HepG2 (cell line): ENCODE measurements at regions not wholly inside any gene's neighbourhood (a gene's known extent, or its start where the extent isn't known, plus 50 kb on each side); places are given as distances from the start of the nearest gene placed in this dataset.

Experiments
- ATAC-seq: fragments of 200-7000 bp; cut with Tn5 transposase; 3 replicates; pipeline ENCODE4 v1.9.1; 2020; ENCODE audit warnings: mild to moderate bottlenecking, moderate library complexity
- BruUV-seq: library from RNA; stranded (reverse); fragments of 400-500 nt; replicated peaks from 2 replicates; lab custom pipeline; 2021; lab: Mats Ljungman, UMichigan
- CTCF ChIA-PET: fragments of 300-600 bp; formaldehyde crosslinking; extraction: SDS; loops from one replicate; lab custom pipeline; 2021; ENCODE audit warnings: low total read pairs, inconsistent platforms, low intra/inter-chr PET ratio; lab: Yijun Ruan, JAX
- POLR2A ChIA-PET: fragments of 350-600 bp; sonication (Branson Sonifier 250); formaldehyde crosslinking; loops from one replicate; lab custom pipeline; 2020; ENCODE audit warnings: antibody characterized with exemption, inconsistent platforms; lab: Yijun Ruan, JAX
- DNase-seq: peaks from one replicate; pipeline ENCODE4 v3.0.0-alpha.2; 2015; ENCODE audit warnings: low spot score
- FAIRE-seq: peaks from 3 replicates; lab custom pipeline; 2011; peaks lifted over from hg19 to GRCh38; lab: Jason Lieb, UNC
- H2AFZ ChIP-seq: one replicate; pipeline ENCODE4 v1.6.1; 2011; ENCODE audit warnings: low read length, inconsistent platforms
- H3K27ac ChIP-seq: fragments of 300-600 bp; 3 replicates; pipeline ENCODE4 v1.8.0; 2011; ENCODE audit warnings: mixed run types, mild to moderate bottlenecking, mixed read lengths, low read length, inconsistent platforms; ENCODE audit not compliant: insufficient read depth; ENCODE audit errors: extremely low read length
- H3K27me3 ChIP-seq, 2 experiments: fragments of 200-600 bp in 1 of 2; 2 replicates in 1 of 2; 3 replicates in 1 of 2; pipeline versions ENCODE4 v1.6.0 to v1.8.0; 2011; ENCODE audit warnings: low read length in 2 of 2, mild to moderate bottlenecking in 2 of 2, moderate library complexity in 2 of 2, inconsistent platforms in 1 of 2; ENCODE audit not compliant: insufficient read depth in 2 of 2, control insufficient read depth in 1 of 2
- H3K36me3 ChIP-seq, 2 experiments: fragments of 200-600 bp in 1 of 2; replicated peaks in 1 of 2; 2 replicates in 1 of 2; 3 replicates in 1 of 2; pipeline versions ENCODE4 v1.5.1 to v1.8.0; 2011; ENCODE audit warnings: low read length in 2 of 2, inconsistent platforms in 1 of 2; ENCODE audit not compliant: insufficient read depth in 2 of 2, control insufficient read depth in 1 of 2
- H3K4me1 ChIP-seq: 2 replicates; pipeline ENCODE4 v1.5.1; 2012; ENCODE audit warnings: low read length, inconsistent platforms; ENCODE audit not compliant: insufficient read depth
- H3K4me2 ChIP-seq: 2 replicates; pipeline ENCODE4 v1.6.0; 2011; ENCODE audit warnings: low read depth, low read length, inconsistent platforms
- H3K4me3 ChIP-seq, 3 experiments: fragments of 200-600 bp in 1 of 3; sonication (generic), shearing (Covaris generic) in 1 of 3; replicated peaks in 1 of 3; 2 replicates each; pipeline ENCODE4 v1.5.1; 2011 to 2016; ENCODE audit warnings: low read length in 3 of 3, inconsistent platforms in 2 of 3, low read depth in 2 of 3, mild to moderate bottlenecking in 2 of 3, control low read depth in 1 of 3, mixed read lengths in 1 of 3; ENCODE audit not compliant: insufficient read depth in 1 of 3
- H3K79me2 ChIP-seq: one replicate; pipeline ENCODE4 v1.6.1; 2011; ENCODE audit warnings: low read length, inconsistent platforms; ENCODE audit not compliant: insufficient read depth
- H3K9ac ChIP-seq: 2 replicates; pipeline ENCODE4 v1.6.0; 2011; ENCODE audit warnings: mild to moderate bottlenecking, low read depth, low read length, inconsistent platforms; ENCODE audit not compliant: insufficient read depth
- H3K9me3 ChIP-seq: 2 replicates; pipeline ENCODE4 v1.5.1; 2012; ENCODE audit warnings: mild to moderate bottlenecking, low read length
- H4K20me1 ChIP-seq: 2 replicates; pipeline ENCODE4 v1.6.0; 2011; ENCODE audit warnings: inconsistent platforms, mild to moderate bottlenecking, low read length, moderate library complexity; ENCODE audit not compliant: insufficient read depth
- ATF7 ChIP-seq, 2 experiments: fragments of 450-650 bp in 1 of 2; sonication (generic) in 1 of 2; formaldehyde crosslinking in 1 of 2; IDR thresholded peaks; 2 replicates each; pipeline versions ENCODE4 v1.4.0 to v1.6.1; 2016 to 2020; ENCODE audit warnings: antibody characterized with exemption in 1 of 2, mild to moderate bottlenecking in 1 of 2, missing genetic modification reagents in 1 of 2
- NFKBIZ ChIP-seq: IDR thresholded peaks from 2 replicates; pipeline ENCODE4 v1.6.1; 2018; ENCODE audit warnings: missing genetic modification reagents, missing compliant biosample characterization
- RBFOX2 ChIP-seq: fragments of 200-400 bp; formaldehyde crosslinking; IDR thresholded peaks from 2 replicates; pipeline ENCODE4 v1.6.1; 2017; ENCODE audit warnings: low read depth, mild to moderate bottlenecking, low read length
- STAG1 ChIP-seq: sonication (generic); formaldehyde crosslinking; IDR thresholded peaks from 2 replicates; pipeline ENCODE4 v1.4.0; 2020; ENCODE audit warnings: missing genetic modification reagents
- ZIK1 ChIP-seq: sonication (generic); formaldehyde crosslinking; IDR thresholded peaks from 2 replicates; pipeline ENCODE4 v1.5.0; 2020; ENCODE audit warnings: mild to moderate bottlenecking, low read depth, missing genetic modification reagents, borderline replicate concordance
- ZNF234 ChIP-seq: sonication (generic); formaldehyde crosslinking; conservative IDR thresholded peaks from 2 replicates; pipeline ENCODE4 v1.5.1; 2020; ENCODE audit warnings: mild to moderate bottlenecking, missing genetic modification reagents
- WGBS: methylation state at CpG from one replicate; pipeline ENCODE4 v1.1.6; 2017; ENCODE audit warnings: low lambda C conversion rate; 5-methylcytosine and 5-hydroxymethylcytosine counted together
- in situ Hi-C: cut with HindIII; loops from 2 replicates; pipeline ENCODE4 v1.10.0; 2017; ENCODE audit warnings: low pct_unique_long_range_greater_than_20kb; ENCODE audit not compliant: extremely low pct_ligation_motif_present
- intact Hi-C: fragments of 100-400 bp; cut with micrococcal nuclease; formaldehyde crosslinking; loops from one replicate; pipeline ENCODE4 v1.10.0; 2022; ENCODE audit not compliant: unreplicated experiment
- TF ChIP-seq, protein P1 (sequence below): sonication (generic); formaldehyde crosslinking; IDR thresholded peaks from 2 replicates; pipeline ENCODE4 v1.4.0; 2020; ENCODE audit warnings: mild to moderate bottlenecking, missing genetic modification reagents, borderline replicate concordance

DNA sequence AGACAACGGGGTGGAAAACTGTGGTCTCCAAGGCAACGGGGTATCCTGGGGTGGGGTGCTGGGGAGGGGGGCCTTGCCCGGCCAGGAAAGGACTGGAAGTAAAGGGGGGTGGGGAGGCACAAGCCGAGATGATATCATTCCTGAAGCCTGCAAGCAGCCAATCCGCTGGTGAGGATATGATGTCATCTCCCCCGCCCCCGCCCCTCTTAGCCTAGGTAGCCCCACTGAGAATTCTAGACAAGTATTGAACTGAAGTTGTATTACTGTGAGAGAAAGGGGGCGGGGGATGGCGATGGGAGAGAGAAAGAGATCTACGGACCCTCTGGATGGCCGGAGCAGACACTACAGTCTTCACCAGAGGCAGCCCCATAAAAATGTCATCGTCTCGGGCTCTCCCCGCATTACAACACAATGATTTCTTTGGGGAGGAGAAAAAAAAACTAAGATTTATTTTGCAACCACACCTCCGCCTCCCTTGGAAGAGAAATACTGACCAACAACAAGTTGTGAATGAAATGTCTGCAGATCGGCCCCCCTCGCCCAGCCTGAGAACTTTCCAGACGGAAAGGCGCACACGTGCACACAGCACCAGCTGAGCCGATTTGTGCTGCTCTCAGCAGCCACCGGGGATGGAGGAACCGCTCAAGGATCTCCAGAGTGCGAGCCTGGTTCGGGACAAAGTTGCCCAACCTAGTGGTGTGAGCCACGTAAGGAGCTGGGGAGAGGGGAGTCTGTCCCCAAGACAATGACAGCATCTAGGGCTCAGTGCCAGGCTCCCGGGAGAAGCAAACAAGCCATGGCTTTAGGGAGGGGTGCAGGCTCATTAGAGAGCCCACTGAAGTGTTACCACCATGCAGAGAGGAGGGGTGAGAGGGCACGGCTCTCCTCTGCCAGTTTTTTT, 222.1 kb downstream of the SOX9 start:
- Histone ChIP-seq H3K27me3 (no peaks in the 10 kb centered on the region), H3K27ac (no peak overlapping the region), H2AFZ (no peak overlapping the region), H3K9me3 (no peaks in the 10 kb centered on the region)
- in situ Hi-C loops, result no loop called here
- CTCF ChIA-PET, result no interaction called here
- no TSS peak for BruUV-seq
- intact Hi-C loops, result no loop called here
- TF ChIP-seq ZNF234 (CRISPR knock-in tag) (no peak), NFKBIZ (no peak), RBFOX2 (no peak), STAG1 (CRISPR knock-in tag) (no peak), ZIK1 (CRISPR knock-in tag) (no peak), ATF7 (IDR thresholded peaks at IDR 0.05) (0 out of 2 replicates have a peak, but pooled peaks have one; percentile 16), ATF7 (CRISPR knock-in tag; IDR thresholded peaks at IDR 0.05) (no peak)
- TF ChIP-seq, protein P1, sequence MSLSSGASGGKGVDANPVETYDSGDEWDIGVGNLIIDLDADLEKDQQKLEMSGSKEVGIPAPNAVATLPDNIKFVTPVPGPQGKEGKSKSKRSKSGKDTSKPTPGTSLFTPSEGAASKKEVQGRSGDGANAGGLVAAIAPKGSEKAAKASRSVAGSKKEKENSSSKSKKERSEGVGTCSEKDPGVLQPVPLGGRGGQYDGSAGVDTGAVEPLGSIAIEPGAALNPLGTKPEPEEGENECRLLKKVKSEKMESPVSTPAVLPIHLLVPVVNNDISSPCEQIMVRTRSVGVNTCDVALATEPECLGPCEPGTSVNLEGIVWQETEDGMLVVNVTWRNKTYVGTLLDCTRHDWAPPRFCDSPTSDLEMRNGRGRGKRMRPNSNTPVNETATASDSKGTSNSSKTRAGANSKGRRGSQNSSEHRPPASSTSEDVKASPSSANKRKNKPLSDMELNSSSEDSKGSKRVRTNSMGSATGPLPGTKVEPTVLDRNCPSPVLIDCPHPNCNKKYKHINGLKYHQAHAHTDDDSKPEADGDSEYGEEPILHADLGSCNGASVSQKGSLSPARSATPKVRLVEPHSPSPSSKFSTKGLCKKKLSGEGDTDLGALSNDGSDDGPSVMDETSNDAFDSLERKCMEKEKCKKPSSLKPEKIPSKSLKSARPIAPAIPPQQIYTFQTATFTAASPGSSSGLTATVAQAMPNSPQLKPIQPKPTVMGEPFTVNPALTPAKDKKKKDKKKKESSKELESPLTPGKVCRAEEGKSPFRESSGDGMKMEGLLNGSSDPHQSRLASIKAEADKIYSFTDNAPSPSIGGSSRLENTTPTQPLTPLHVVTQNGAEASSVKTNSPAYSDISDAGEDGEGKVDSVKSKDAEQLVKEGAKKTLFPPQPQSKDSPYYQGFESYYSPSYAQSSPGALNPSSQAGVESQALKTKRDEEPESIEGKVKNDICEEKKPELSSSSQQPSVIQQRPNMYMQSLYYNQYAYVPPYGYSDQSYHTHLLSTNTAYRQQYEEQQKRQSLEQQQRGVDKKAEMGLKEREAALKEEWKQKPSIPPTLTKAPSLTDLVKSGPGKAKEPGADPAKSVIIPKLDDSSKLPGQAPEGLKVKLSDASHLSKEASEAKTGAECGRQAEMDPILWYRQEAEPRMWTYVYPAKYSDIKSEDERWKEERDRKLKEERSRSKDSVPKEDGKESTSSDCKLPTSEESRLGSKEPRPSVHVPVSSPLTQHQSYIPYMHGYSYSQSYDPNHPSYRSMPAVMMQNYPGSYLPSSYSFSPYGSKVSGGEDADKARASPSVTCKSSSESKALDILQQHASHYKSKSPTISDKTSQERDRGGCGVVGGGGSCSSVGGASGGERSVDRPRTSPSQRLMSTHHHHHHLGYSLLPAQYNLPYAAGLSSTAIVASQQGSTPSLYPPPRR (CRISPR knock-in tag), result no peak
- TF ChIP-seq, all 625 proteins: peak for 1
- H3K4me3 ChIP-seq, result no peak overlapping the region
- FAIRE-seq (no peak), ATAC-seq (no peak), DNase-seq (no peak)
- POLR2A ChIA-PET, result no interaction called here
- WGBS, result 97% methylated on average over 28 of the region's 28 CpGs
- peaks cover 62% of the 10 kb centered on the region for H3K4me1 ChIP-seq
- no peaks in the 10 kb centered on the region for H3K79me2 ChIP-seq
- H4K20me1 ChIP-seq, result no peaks in the 10 kb centered on the region
- H3K9ac ChIP-seq, result no peak overlapping the region
- no peak overlapping the region for H3K4me2 ChIP-seq
- no peaks in the 10 kb centered on the region for H3K36me3 ChIP-seq
